ENCODE measurements at regions not wholly inside any gene's neighbourhood (a gene's known extent, or its start where the extent isn't known, plus 50 kb on each side); places are given as distances from the start of the nearest gene placed in this dataset.

- H3K4me1 ChIP-seq (ENCODE audit: insufficient read depth, low read length, severe bottlenecking), result no peaks in the 10 kb centered on the region
- H2AFZ ChIP-seq (ENCODE audit: low read length), result no peak overlapping the region
- H4K20me1 ChIP-seq (ENCODE audit: insufficient read depth, low read length), result no peaks in the 10 kb centered on the region
- no peaks in the 10 kb centered on the region for H3K27me3 ChIP-seq (ENCODE audit: insufficient read depth, low read length)
- H3K4me2 ChIP-seq (ENCODE audit: low read length), result no peak overlapping the region
- TF ChIP-seq EZH2 (IDR thresholded peaks at IDR 0.05; ENCODE audit: borderline replicate concordance, low read length), result no peak
- no peak for TF ChIP-seq CTCF (IDR thresholded peaks at IDR 0.05; ENCODE audit: low read length)
- no peaks in the 10 kb centered on the region for H3K79me2 ChIP-seq (ENCODE audit: insufficient read depth, low read length)
- no peaks in the 10 kb centered on the region for H3K9me2 ChIP-seq (ENCODE audit: low read depth, low read length)
- H3F3A ChIP-seq (ENCODE audit: insufficient read depth, low read length), result no peaks in the 10 kb centered on the region
- H3K9me3 ChIP-seq (ENCODE audit: low read length), result no peaks in the 10 kb centered on the region
- no peak overlapping the region for H3K9ac ChIP-seq (ENCODE audit: low read length)
- H3K36me3 ChIP-seq (ENCODE audit: insufficient read depth, low read length), result no peaks in the 10 kb centered on the region
- H3K27ac ChIP-seq (ENCODE audit: low read depth, low read length, poor library complexity, severe bottlenecking), result no peak overlapping the region
- no peak overlapping the region for H3K4me3 ChIP-seq (ENCODE audit: low read depth, low read length, poor library complexity, severe bottlenecking)
These were observed 170.7 kb downstream of the ANKRD50 start for GRCh38 chr4:124541652-124542420.

- no peaks in the 10 kb centered on the region for H3K27me3 ChIP-seq (ENCODE audit: insufficient read depth, low read length)
- no peaks in the 10 kb centered on the region for H3K4me1 ChIP-seq (ENCODE audit: insufficient read depth, low read length, severe bottlenecking)
- TF ChIP-seq EZH2 (IDR thresholded peaks at IDR 0.05; ENCODE audit: borderline replicate concordance, low read length), result no peak
- TF ChIP-seq CTCF (IDR thresholded peaks at IDR 0.05; ENCODE audit: low read length), result no peak
- no peaks in the 10 kb centered on the region for H3K79me2 ChIP-seq (ENCODE audit: insufficient read depth, low read length)
- no peaks in the 10 kb centered on the region for H3K36me3 ChIP-seq (ENCODE audit: insufficient read depth, low read length)
- H2AFZ ChIP-seq (ENCODE audit: low read length), result no peak overlapping the region
- no peaks in the 10 kb centered on the region for H3K9me2 ChIP-seq (ENCODE audit: low read depth, low read length)
- no peak overlapping the region for H3K27ac ChIP-seq (ENCODE audit: low read depth, low read length, poor library complexity, severe bottlenecking)
- no peaks in the 10 kb centered on the region for H3K9me3 ChIP-seq (ENCODE audit: low read length)
- H3K9ac ChIP-seq (ENCODE audit: low read length), result no peak overlapping the region
- H4K20me1 ChIP-seq (ENCODE audit: insufficient read depth, low read length), result no peaks in the 10 kb centered on the region
- H3K4me3 ChIP-seq (ENCODE audit: low read depth, low read length, poor library complexity, severe bottlenecking), result no peak overlapping the region
- H3K4me2 ChIP-seq (ENCODE audit: low read length), result no peak overlapping the region
- H3F3A ChIP-seq (ENCODE audit: insufficient read depth, low read length), result no peaks in the 10 kb centered on the region
These were observed 156.6 kb downstream of the ANKRD50 start for GRCh38 chr4:124555959-124556358.

- H2AFZ ChIP-seq (ENCODE audit: low read length), result no peak overlapping the region
These were observed 148.4 kb downstream of the ANKRD50 start for GRCh38 chr4:124564121-124564520.

More at GRCh38 chr4:124564121-124564520, 148.4 kb downstream of the ANKRD50 start:
- Histone ChIP-seq H3K9ac (ENCODE audit: low read length) (no peak overlapping the region), H3K4me3 (ENCODE audit: low read depth, low read length, poor library complexity, severe bottlenecking) (no peak overlapping the region), H3K27ac (ENCODE audit: low read depth, low read length, poor library complexity, severe bottlenecking) (no peak overlapping the region), H3K27me3 (ENCODE audit: insufficient read depth, low read length) (no peaks in the 10 kb centered on the region), H3K36me3 (ENCODE audit: insufficient read depth, low read length) (no peaks in the 10 kb centered on the region), H3F3A (ENCODE audit: insufficient read depth, low read length) (no peaks in the 10 kb centered on the region), H3K4me1 (ENCODE audit: insufficient read depth, low read length, severe bottlenecking) (no peaks in the 10 kb centered on the region), H3K9me2 (ENCODE audit: low read depth, low read length) (no peaks in the 10 kb centered on the region), H3K9me3 (ENCODE audit: low read length) (no peaks in the 10 kb centered on the region), H3K79me2 (ENCODE audit: insufficient read depth, low read length) (no peaks in the 10 kb centered on the region), H4K20me1 (ENCODE audit: insufficient read depth, low read length) (no peaks in the 10 kb centered on the region), H3K4me2 (ENCODE audit: low read length) (no peak overlapping the region)
- TF ChIP-seq EZH2 (IDR thresholded peaks at IDR 0.05; ENCODE audit: borderline replicate concordance, low read length), result no peak
- TF ChIP-seq CTCF (IDR thresholded peaks at IDR 0.05; ENCODE audit: low read length), result no peak
